NCI-H748 (cell line): ENCODE measurements at regions not wholly inside any gene's neighbourhood (a gene's known extent, or its start where the extent isn't known, plus 50 kb on each side); places are given as distances from the start of the nearest gene placed in this dataset.
A peak's percentile ranks its signal among the peaks of the same experiment; 100 is the strongest.

Source experiments
- DNase-seq: peaks from one replicate; lab custom pipeline; 2025; ENCODE audit not compliant: unreplicated experiment; lab: John Stamatoyannopoulos, UW

DNA sequence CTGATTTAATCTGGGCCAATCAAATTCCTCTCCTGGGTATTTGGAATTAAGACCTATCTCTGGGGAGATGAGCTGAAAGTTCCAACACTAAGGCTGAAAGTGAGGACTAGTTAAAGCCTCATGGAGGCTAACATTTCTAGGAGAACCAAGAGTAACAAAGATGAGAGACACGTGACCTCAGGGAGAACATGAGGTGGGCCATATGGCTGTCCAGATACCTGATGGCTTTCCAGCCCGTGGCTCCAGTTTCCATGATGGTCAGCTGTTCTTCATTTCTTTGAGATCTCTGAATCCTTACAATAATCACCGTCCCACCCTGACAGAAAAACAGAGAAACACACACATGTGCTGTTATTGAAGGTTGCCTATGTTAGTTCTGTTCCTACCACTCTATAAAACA, 66.1 kb downstream of the LEPR start:
- DNase-seq = no peak

DNA sequence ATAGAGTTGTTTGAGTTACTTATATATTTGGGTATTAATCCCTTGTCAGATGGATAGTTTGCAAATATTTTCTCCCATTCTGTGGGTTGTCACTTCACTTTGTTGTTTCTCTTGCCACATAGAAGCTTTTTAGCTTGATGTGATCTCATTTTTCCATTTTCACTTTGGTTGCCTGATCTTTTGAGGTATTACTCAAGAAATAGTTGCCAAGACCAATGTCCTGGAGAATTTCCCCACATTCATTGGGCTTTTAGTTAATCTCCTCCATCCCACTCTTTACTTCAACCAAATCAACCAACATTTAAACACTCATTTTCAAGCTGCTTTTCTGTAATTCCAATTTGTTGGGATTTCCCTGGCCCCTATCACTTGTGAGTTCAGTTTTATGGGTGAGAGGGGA, 69.0 kb downstream of the LEPR start:
- no peak for DNase-seq

DNA sequence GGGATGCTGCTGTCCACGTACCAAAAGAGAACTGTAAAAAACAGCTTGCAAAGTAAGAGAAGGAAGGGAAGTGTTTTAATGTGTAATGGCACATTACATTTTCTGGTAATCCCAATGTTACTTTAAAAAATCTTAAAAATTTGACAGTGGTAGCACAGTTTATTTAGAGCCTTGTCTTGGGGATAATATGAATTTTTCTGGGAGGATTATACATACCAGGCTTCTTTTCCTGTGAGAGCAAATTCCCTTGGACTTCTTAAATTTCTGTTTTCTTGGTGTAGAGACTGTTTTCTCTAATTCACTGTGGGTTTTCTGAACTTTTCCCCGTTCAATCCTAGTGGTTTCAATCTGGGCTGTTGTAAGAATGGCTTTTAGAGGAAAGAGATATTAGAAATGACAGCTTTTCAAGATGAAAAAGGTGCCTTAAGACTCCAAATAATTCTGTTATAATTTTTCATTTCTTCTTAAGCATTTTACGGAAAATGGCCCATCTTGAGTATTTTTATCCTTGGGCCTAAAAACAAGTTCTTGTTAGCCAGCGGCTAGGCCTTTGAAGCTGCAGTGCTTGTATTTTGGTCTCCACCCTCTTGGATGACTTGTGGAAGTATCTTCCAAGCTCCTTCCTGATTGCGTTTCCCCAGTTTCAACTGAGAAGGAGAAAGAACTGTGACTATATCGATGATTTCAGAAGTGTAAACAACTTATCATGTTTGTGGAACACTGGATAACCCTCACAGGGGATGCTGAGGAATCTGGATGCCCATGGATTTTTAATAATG, 70.0 kb downstream of the LEPR start:
- DNase-seq = no peak

DNA sequence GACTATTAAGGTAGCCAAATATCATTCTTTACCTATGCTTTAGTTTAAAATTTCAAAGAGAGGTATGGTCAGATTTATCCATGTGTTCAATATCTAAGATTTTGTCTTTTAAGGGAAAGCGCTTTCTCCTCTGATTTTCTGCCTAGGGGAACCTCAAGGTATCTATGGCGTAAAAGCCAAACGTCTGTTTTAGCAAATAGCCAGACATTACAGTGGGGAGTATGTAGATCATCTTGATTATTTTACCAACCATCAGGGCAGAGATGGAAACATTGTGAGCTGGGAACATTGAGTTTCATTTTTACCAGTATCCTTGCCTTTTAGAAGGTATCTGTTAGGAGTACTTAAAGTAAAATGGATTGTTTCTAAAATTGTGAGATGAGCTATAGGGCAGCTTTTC, 71.0 kb downstream of the LEPR start:
- no peak for DNase-seq

DNA sequence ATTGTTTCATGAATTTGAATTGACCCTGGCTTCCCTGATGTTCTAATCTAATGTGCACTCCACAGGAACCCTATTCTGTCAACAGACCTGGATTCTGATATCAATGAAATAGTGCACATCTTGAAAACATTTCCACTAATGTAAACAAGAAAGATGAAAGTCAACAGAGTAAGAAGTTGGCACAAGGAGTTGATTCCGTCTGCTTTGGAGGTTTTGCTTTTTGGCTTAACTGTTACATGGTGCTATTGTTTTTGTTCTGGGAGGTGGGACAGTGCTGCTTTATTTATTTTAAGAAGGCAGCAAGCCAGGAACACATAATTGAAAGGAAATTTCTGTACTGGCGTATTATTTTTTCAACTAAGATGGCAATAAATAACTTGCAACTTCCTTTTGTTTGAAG, 73.3 kb downstream of the LEPR start:
- DNase-seq = no peak

DNA sequence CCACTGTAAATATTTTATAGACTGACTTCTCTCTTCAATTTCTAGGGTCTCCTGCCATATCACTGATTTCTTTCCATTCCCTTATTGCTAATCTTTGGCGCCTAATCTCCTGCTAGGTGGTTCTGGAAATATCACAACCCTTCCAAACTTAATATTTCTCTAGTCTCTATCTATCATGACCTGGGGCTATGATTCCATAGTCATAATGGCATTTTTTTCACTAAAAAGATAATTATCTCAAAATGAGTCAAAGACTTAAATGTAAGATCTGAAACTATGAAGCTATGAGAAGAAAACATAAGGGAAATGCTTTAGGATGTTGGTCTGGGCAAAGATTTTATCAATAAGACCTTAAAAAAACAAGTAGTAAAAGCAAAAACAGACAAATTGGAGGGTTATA, 74.2 kb downstream of the LEPR start:
- DNase-seq = no peak

DNA sequence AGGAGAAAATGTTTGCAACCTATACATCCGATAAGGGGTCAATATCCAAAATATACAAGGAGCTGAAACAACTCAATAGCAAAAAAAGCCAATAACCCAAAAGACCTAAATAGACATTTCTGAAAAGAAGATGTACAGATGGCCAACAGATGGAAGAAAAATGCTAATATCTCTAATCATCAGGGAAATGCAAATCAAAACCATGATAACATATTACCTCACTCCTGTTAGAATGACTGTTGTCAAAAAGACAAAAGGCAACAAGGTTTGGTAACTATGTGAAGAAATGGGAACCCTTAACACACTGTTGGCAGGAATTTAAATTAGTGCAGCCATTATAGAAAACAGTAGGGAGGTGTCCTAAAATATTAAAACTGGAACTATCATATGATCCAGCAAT, 74.7 kb downstream of the LEPR start:
- DNase-seq = no peak

DNA sequence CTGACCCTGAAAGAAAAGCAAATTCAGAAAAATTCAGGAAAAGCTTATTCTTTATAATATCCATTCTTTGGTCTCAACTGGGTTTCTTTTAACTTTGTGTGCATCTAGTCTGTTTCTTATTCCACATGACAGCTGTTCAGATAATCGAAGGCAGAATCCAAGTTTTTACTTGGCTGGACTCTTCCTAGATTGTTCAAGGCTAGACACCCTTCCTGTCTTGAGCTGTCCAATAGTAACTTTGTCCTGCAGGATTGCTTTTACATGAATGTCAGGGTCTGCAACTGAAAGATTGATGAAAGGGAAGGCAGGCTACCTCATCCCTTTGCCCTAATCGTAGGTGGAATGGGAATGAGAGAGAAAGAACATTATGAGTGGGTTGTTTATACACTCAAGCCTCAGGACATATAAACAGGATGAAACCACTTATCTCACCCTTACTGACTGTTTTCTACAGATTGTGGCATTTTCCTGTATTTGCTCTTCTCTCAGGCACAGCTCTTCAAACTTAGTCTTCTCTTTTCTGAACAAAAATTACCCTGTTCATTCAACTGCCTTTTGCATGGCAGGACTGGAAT, 76.9 kb downstream of the LEPR start:
- DNase-seq = no peak

DNA sequence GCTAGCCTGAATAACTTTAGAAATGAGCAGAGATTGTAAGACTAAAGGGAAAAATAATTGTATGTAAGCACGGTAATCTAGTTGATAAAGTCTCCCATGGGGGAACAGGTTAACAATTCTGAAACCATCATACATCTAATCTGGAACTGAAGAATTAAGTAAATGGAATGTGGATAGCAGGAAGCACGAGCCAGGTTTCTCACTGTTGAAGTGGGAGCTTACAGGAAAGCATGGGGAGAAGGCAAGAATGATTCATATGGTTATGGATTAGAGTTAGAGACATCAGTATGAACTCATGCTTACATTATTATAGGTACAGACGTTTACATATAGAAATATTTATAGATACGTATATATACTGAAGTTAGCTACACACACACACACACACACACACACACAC, 83.0 kb downstream of the LEPR start:
- no peak for DNase-seq

DNA sequence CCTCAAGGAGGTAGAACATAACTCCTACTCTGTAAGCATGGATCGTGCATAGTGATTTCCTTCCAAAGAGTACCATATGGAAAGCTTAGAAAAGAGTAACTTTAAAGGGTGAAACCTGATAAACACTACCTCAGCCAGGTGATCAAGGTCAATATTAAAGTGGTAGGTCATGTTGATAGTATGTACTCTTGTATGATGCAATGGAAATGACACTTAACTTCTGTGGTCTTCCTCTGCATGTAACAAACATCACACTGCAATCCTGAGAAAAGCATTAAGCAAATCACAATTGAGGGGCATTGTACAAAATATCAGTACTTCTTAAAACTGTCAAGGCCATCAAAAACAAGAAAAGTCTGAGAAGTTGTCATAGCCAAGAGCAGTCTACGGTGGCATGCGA, 83.8 kb downstream of the LEPR start:
- no peak for DNase-seq

DNA sequence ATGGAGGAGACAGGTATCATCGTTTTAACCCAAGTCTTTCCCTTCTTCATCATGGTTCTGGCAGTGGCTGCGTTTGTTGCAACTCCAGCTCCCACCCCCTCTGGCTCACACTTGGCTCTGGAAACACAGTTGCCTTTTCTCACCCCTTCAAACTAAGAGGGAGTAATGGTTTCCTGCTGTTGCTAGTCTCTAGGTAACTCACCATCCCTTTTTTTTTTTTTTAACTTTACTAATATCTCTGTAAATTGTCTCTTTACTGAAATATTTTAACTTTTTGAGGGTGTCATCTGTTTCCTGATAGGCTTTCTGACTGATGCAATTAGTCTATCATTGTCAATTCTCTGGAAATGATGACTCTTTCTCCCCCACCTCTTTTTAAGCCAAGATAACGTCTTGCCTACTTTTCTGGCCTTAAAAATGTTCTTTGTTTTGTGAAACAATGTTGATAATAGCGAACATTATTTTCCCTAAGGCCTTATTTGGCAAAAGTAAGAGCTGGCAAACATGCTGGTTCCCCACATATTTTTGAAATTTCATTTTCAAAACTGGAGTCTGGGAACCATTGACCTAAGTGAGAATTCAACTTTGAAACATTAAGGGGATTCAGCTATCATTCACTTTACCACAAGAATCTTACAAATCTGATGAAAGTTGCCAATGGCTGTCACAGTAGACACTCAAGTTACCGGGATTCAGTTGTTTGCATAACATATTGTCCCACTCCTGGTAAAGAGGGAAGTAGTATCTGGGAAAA, 85.3 kb downstream of the LEPR start:
- DNase-seq = no peak

DNA sequence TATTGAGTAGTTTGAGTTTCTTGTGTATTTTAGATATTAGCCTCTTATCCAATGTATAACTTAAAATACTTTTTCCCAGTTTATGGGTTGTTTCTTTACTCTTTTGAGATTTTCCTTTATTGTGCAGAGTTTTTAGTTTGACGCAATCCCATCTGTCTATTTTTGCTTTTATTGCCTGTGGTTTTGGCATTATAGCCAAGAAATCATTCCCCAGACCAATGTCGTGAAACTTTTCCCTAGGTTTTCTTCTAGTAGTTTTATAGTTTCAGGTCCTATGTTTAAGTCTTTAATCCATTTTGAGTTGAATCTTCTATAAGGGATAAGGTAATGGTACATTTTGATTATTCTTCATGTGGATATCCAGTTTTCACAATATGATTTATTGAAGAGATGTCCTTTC, 87.6 kb downstream of the LEPR start:
- no peak for DNase-seq

DNA sequence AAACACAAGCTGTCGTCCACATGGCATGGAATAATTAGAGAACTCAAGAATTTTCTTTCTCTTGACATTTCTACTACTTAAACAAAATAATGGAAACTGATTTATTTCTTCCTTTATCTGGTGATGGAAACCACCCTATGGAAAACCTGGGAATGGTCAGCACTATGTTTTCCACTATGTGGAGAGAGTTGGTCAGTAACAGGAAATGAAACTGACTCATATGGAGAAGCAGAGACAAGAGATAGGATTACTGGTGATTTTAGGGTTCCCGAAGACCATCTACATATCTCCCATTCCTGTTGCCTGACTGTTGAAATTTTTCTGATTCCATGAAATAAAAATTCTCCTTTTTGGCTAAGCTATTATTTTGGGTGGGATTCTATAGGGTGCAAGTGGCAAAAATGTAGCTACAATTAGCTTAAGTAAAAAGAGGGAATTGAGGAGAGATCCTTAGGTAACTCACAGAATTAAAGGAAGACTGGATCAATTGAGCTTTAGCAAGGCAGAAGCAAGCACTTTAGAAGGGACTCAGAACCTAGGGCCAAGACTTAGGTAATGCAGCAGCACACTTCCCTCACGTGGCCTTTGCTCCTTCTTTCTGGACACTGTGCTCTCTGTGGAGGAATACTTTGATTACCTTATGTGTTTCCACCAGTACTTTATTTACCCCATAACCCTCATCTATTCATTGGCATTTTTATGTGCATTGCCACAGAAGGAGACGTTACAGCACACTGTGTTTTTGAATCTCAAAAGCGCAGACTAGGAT, 89.6 kb downstream of the LEPR start:
- DNase-seq = no peak

DNA sequence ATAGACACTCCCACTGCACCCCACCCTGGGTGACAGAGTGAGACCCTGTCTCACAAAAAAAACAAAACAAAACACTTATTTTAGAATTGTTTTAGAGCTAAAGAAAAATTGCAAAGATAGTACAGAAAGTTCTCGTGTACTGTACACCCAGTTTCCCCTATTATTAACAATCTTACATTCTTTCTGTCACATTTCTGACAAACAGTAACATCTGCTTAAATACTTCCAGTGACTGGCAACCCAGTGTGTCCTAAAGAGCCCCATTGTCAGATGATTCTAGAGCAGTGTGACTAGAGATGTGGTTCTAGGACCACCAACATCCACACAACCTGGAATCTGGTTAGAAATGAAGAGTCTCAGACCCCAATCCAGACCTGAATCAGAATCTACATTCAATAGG, 90.5 kb downstream of the LEPR start:
- DNase-seq = no peak

DNA sequence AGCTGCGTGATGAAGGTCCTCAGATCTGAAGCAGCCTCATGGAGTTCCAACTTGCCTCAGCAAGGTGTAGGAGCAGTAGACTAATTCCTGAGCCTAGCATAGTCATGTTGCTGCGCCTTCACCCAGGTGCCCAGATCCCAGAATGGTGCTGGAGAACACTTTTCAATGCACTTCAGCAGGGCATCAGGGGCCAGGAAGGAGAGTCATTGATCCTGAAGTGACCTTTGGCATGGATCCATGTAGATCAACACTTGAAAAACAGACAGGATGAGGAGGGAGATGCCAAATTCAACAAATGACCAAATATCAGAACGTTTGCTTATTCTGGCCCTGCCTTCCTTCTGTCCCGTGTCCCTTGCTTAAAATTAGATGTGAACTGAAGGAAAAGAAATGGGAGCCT, 91.9 kb downstream of the LEPR start:
- peak; percentile 26 for DNase-seq

DNA sequence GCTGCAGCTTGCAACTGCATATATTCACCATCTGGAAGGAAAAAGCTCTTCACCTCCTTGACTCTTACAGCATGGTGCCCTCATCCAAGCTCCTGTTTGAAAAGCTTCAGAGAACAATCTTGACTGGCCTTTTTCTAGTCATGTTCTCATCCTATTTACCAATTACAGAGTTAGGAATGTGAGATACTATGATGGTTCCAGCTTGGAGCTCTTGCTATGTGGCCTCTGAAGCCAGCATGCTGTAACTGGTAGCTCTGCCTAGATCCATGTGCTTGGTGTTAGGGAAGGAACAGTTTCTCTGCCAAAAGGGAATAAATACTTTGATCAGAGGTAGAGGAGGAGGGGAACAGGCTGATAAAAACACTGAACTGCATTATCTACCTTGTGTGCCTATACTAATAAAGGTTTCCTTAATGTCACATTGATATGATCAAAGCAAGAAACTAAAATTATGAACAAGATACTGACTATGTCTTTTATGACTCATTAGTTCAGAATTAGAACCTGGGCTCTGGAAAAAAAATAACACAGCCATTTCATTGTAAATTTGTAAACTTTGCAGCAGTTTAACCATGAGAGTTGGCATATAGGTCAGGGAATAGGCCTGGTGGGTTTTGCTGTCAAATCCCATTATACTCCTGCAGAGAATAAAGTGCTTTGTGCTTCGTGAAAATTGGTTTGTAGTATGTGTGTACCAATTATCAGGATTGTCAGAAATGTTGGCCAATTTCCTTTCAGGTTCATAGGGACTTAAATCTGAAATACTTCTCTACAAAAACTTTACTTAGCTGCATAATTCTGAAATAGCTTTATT, 92.7 kb downstream of the LEPR start:
- no peak for DNase-seq

DNA sequence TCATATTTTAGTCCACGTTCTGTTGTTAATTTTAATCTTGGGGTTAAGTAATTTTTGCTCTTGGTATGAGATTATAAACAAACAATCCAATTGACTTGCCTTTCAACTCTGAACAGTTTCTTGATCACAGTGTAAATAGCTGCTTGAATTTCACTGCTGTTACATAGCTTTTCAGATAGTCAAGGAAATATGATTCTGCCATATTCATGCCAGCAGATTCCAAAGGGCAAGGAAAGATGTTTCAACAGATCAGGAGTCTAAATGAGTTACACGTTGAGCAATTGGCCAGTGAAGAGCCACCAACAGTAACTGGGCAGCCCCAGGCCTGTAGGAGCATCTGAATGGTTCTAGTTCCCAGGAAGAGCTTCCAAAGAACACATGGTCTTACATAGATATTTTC, 93.6 kb downstream of the LEPR start:
- no peak for DNase-seq

DNA sequence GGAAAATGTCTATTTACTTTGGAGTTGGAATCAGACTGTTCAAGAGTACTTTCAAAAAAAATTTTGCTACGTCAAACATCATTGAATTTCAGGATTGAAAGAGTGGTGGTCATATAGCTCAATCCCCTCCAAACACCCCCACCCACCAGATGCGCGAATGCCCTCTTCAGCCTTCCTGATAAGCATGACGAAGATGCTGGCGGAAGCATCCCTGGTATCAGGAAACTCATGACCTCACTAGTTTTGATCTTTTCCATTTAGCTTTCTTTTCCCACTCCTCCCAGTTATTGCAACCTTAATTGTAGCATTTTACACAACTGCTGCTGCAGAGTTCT, 104.4 kb downstream of the LEPR start:
- DNase-seq = peak; percentile 21

DNA sequence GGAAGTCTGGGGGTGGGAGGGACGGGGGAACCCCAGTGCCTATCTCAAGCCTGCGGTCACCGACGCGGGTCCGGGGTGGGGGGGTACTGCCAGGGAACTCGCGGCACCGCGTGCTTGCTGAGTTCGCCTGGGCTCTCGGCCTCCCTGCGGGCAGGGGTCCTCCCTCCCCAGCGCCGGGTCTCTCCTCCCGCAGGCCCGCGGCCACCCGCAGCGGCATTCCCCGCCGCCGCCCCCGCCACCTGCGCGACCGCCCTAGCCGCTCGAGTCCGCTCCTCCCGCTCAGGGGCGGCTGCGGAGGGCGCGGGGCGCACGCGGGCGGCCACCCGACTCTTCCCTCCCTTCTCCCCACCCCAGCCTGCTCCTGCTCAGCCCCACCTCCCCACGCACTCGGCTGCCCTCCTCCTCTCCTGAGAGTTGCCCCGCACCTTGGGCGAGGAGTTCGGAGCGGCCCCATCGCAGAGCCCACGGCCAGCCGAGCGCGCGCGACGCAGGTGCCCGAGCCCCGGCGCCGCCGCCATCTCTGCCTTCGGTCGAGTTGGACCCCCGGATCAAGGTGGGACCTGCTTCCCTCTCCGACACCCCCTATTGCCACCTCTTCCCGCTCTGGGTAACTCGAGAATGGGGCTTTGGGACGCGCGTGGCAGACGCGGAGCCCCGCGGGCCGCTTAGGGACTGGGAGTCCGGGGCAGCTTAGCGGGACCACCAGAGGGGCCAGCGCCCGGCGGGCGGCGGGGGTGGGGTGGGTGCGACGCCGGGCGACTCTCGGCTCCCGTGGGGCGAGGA, 105.0 kb downstream of the LEPR start:
- DNase-seq = peak; percentile 29

DNA sequence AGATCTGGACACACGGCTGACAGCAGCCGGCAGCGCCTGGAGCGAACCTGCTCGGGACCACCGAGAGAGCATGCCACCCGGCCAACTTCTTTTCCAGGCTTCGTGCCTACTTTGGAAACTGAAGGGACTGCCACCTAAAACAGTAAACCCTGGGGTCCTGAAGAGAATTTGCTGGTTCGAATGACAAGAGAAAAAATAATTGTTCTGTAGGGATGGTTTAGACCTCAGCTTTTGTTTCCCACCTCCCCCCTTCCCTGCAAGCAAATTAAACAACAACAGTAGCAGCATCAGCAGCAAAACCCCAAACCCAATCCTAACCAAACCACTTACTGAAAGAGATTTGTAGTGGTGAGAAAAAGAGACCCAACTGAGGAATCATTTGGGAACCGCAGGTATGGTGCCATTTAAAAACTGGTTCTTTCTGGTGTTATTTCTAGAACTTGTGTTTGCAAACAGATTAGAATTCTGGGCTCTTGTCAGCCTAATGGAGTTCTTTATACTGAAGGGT, 105.6 kb downstream of the LEPR start:
- DNase-seq = no peak
